GM19023 (cell line): ENCODE measurements at regions not wholly inside any gene's neighbourhood (a gene's known extent, or its start where the extent isn't known, plus 50 kb on each side); places are given as distances from the start of the nearest gene placed in this dataset.

Experiments used
- ATAC-seq: cut with Tn5 transposase; IDR thresholded peaks from one replicate; pipeline ENCODE4 v1.9.1; 2021; ENCODE audit warnings: mild to moderate bottlenecking, moderate library complexity; ENCODE audit not compliant: unreplicated experiment

DNA sequence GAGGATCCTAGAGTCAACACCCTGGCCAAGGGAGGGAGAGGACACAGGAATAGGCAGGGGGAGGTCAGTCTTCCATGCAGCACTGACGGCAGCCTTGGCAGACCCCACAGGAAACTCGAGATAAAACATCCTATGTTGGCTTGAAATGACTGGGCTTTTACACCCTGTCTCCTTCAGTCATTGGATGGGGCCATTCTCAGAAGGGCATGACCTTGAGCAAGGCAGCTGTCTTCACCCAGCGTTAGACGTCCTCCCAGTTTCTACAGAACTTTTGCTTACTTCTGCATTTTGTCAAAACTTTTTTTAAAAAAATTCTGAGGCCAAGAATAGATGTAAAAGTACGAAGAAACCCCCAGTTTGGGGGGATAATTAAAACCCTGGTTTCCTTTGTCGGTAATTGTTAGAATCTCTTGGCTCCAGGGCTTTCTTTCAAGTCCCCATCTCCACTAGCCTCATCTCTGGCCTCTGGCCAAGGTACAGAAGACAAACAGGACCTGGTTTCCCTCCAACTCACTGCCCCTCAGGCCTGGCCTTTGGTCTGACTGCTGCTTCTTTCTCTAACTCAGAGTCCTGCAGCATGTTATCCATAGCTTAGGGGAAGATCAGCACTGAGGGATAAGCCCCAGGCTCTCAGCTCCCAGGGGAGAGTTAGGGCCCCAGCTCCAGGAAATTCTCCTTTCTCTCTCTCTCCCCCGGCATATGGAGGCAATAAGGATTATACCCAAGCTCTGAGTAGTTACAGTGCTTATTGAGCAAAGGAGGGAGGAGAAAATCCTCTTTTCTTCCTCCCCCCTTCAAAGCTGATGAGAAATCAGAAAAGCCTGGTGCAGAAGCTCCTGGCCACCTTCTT, 51.6 kb upstream of the KCND3 start:
- ATAC-seq = peak; percentile 66

- no peak for ATAC-seq
Measured at GRCh38 chr1:112043901-112044300, 54.4 kb upstream of the KCND3 start.

DNA sequence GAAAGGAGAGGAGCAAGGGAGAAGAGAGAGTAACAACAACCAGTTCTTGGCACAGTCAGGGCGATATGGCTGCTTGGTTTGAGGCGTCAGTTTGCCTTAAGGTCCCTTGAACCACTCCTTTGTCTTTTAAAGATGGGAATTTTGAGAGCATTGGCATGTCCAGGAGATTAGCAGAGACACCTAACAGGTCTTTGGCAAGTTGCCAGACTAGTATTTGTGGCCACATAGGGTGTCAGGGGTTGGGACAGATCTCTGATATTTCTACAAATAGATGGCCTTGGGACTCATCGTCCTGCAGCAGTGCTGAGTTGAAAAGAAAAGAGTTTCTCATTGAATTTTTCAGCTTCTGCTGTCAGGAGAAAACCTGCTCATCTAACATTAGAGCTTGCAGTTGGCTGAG, 55.3 kb upstream of the KCND3 start:
- ATAC-seq = no peak

DNA sequence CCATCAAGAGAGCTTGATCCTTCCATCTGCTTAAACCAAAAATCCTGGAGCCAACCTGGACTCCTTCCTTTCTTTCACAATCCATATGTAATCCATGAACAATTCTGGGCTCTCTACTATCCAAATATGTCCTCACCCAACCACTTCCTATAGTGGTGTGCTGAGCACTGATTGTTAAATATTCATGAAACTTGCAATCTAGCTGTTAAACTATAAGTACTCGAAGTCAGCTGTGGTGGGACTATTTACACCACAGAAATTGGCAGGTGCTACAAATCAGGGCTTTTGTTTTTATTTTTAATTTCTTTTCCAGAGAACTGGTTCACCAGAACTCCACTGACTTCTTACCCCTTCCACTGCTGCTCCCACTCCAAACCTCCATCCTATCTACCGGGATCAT, 57.2 kb upstream of the KCND3 start:
- ATAC-seq = no peak

GRCh38 chr1:112048421-112048820, 59.0 kb upstream of the KCND3 start:
- ATAC-seq = no peak

DNA sequence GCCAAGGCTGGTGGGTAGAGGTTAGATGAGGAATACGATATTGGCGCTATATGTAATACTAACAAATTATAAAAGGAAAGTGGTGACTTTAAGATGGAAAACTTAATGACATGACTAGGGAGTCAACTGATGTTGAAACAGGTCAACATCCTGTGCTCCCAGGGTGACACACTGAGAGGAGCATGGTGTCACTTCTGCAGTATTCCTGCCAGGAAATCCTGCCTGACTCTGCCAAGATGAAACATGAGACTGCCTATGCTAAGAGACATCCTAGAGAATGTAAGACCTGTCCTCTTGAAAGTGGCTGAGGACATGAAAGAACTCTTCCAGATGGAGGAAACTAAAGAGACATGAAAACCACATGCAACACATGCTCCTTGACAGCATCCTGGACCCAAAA, 65.0 kb upstream of the KCND3 start:
- no peak for ATAC-seq

GRCh38 chr1:112056354-112056753, 66.9 kb upstream of the KCND3 start:
- no peak for ATAC-seq

- no peak for ATAC-seq
Measured at GRCh38 chr1:112057736-112058135, 68.3 kb upstream of the KCND3 start.

DNA sequence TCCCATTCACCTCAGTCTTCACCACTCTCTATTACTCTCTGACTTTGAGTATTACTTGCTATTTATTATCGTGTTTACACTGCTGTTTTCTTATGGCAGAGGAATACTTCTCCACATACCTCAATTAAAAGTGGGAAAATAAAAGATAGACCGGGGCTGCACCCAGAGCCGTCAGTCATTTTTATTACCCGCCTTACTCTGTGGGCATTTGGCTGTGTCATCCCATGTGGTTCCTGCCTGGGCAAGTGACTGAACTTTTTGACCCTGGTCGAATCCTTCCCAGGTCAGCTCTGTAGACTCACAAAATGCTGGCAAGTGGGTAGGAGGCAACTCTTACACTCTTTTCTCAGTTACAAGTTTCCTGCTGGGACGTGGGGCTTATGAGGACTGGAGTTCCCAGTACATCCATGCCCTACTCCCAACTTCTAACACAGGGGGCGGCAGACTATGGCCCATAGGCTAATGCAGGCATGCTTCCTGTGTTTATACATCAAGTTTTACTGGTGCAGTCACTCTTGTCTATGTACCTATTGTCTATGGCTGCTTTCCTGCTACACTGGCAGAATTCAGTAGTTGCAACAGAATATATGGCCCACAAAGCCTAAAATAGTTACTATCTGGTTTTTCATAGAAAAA, 69.5 kb upstream of the KCND3 start:
- ATAC-seq = no peak

DNA sequence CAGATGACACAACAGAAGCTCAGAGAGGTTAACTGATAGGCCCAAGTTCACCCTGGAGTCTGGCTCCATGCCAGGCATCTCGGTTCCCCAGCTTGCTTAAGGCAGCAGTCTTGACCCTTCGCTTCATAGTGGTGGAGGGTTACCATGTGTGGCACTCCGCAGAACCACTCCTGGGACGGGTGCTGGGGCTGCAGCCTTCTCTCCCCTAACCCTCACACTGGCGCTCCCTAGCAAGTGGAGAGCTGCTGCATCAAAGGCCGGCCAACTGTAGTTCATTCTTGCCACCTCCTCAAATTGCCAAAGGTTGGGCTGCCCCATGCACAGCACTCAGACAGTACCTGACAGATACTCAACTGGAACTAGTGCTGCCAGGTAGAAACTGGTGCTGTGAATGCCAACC, 70.2 kb upstream of the KCND3 start:
- no peak for ATAC-seq

GRCh38 chr1:112060261-112060660, 70.8 kb upstream of the KCND3 start:
- ATAC-seq = no peak

GRCh38 chr1:112061056-112061455, 71.6 kb upstream of the KCND3 start:
- no peak for ATAC-seq

DNA sequence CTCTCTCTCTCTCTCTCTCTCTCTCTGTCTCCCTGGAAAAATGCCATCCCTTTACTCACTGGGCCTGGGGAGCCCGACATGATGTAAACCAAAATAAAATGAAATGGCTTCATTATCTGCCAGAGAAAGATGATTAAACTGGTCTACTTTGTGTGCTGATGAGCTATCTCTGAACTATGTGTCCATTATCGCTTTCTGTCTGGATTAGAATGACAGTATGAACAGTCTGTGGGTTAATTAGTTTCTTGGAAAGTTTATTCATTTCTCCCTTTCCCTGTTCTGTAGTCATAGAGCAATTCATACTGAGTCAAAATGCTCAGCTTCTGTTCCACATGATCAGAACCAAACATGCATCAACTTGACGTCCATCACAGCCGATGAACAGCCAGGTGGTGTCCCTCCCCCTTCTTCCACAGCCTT, 72.4 kb upstream of the KCND3 start:
- ATAC-seq = no peak

GRCh38 chr1:112063781-112064728, 74.6 kb upstream of the KCND3 start:
- ATAC-seq = no peak

GRCh38 chr1:112067989-112068388, 78.5 kb upstream of the KCND3 start:
- no peak for ATAC-seq

DNA sequence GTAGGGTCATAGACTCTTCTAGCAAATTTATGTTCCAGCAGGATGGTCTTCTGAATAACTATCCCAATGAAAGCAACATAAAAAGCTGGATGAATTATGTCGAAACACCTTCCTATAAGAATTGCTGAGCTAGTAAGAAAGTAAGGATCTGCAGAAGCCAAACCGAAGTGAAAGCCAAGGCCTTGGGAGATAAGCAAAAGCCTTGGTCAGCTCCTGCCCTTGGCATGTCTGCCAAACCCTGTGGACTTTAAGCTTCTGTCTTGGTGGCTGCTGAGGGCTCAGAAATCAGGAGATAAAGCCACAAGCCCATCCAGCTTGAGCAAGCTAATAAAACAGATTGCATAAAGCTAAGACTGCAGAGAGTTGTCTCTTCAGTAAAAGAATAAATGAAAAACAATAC, 81.2 kb upstream of the KCND3 start:
- ATAC-seq = no peak

GRCh38 chr1:112074711-112075110, 85.2 kb upstream of the KCND3 start:
- no peak for ATAC-seq

- ATAC-seq = no peak
Measured at GRCh38 chr1:112075566-112075965, 86.1 kb upstream of the KCND3 start.

- ATAC-seq = no peak
Measured at GRCh38 chr1:112079446-112079845, 90.0 kb upstream of the KCND3 start.

DNA sequence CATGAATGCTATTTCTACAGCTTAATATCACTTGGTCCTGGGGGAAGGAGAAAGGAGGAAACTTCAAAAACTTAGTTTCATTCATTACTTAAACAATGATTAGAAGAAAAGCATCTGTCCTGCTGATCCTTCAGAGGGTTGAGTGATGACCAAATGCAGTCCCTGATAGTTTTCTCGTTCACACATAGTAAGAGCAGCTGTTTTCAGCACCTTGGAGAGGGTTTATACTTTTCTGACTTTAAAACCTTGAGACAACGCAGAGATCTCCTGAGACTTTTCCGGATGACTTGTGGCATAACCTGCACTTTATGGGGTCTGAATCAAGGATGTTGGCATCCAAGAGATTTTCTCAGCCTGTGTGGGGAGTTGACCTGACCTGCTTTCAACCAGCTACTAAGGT, 94.0 kb upstream of the KCND3 start:
- ATAC-seq = no peak

- ATAC-seq = no peak
Measured at GRCh38 chr1:112092656-112093371, 103.3 kb upstream of the KCND3 start.
